ENCODE measurements at regions not wholly inside any gene's neighbourhood (a gene's known extent, or its start where the extent isn't known, plus 50 kb on each side); places are given as distances from the start of the nearest gene placed in this dataset.
"Not testable (repeated sequence)": the region's sequence is repeated elsewhere in the genome, so short reads cannot be mapped to it uniquely, and the experiment has no call there.

- no peak overlapping the region for H3K27ac Mint-ChIP-seq
- no peaks in the 10 kb centered on the region for H3K9me3 Mint-ChIP-seq
- H3K4me3 Mint-ChIP-seq, result no peak overlapping the region
- H3K27me3 Mint-ChIP-seq, result no peaks in the 10 kb centered on the region
- peaks cover 13% of the 10 kb centered on the region for H3K4me1 Mint-ChIP-seq
- no peaks in the 10 kb centered on the region for H3K36me3 Mint-ChIP-seq
Observed at GRCh38 chr5:74400067-74400466, 240.5 kb downstream of the ENC1 start.

- H3K4me3 Mint-ChIP-seq, result no peak overlapping the region
- H3K27ac Mint-ChIP-seq, result no peak overlapping the region
- no peaks in the 10 kb centered on the region for H3K27me3 Mint-ChIP-seq
- H3K36me3 Mint-ChIP-seq, result no peaks in the 10 kb centered on the region
- H3K4me1 Mint-ChIP-seq, result peaks cover 2% of the 10 kb centered on the region
- H3K9me3 Mint-ChIP-seq, result no peaks in the 10 kb centered on the region
Observed at GRCh38 chr5:74396913-74397622, 243.5 kb downstream of the ENC1 start.

- Mint-ChIP-seq H3K4me1 (no peaks in the 10 kb centered on the region), H3K27ac (no peak overlapping the region), H3K9me3 (no peaks in the 10 kb centered on the region), H3K36me3 (no peaks in the 10 kb centered on the region), H3K27me3 (no peaks in the 10 kb centered on the region), H3K4me3 (no peak overlapping the region)
Observed at GRCh38 chr5:74394916-74395880, 245.3 kb downstream of the ENC1 start.

GRCh38 chr5:74394528-74394915 is 246.0 kb downstream of the ENC1 start:
- H3K27me3 Mint-ChIP-seq, result no peaks in the 10 kb centered on the region
- H3K27ac Mint-ChIP-seq, result no peak overlapping the region
- H3K36me3 Mint-ChIP-seq, result no peaks in the 10 kb centered on the region
- no peak overlapping the region for H3K4me3 Mint-ChIP-seq
- H3K9me3 Mint-ChIP-seq, result no peaks in the 10 kb centered on the region
- no peaks in the 10 kb centered on the region for H3K4me1 Mint-ChIP-seq

GRCh38 chr5:74393943-74394342 is 246.6 kb downstream of the ENC1 start:
- no peaks in the 10 kb centered on the region for H3K9me3 Mint-ChIP-seq
- H3K27me3 Mint-ChIP-seq, result no peaks in the 10 kb centered on the region
- no peaks in the 10 kb centered on the region for H3K36me3 Mint-ChIP-seq
- H3K27ac Mint-ChIP-seq, result no peak overlapping the region
- H3K4me1 Mint-ChIP-seq, result no peaks in the 10 kb centered on the region
- H3K4me3 Mint-ChIP-seq, result no peak overlapping the region

- H3K36me3 Mint-ChIP-seq, result no peaks in the 10 kb centered on the region
- no peaks in the 10 kb centered on the region for H3K4me1 Mint-ChIP-seq
- H3K4me3 Mint-ChIP-seq, result no peak overlapping the region
- H3K9me3 Mint-ChIP-seq, result no peaks in the 10 kb centered on the region
- no peaks in the 10 kb centered on the region for H3K27me3 Mint-ChIP-seq
- H3K27ac Mint-ChIP-seq, result no peak overlapping the region
Observed at GRCh38 chr5:74392711-74393351, 247.7 kb downstream of the ENC1 start.

GRCh38 chr5:74391410-74391809 is 249.1 kb downstream of the ENC1 start:
- Mint-ChIP-seq H3K4me1 (no peaks in the 10 kb centered on the region), H3K27me3 (no peaks in the 10 kb centered on the region), H3K4me3 (no peak overlapping the region), H3K27ac (no peak overlapping the region), H3K9me3 (no peaks in the 10 kb centered on the region), H3K36me3 (no peaks in the 10 kb centered on the region)

- Mint-ChIP-seq H3K4me3 (no peak overlapping the region), H3K4me1 (no peaks in the 10 kb centered on the region), H3K36me3 (no peaks in the 10 kb centered on the region), H3K27me3 (no peaks in the 10 kb centered on the region), H3K9me3 (no peaks in the 10 kb centered on the region), H3K27ac (no peak overlapping the region)
Observed at GRCh38 chr5:74390822-74391221, 249.7 kb downstream of the ENC1 start.

- Mint-ChIP-seq H3K4me1 (no peaks in the 10 kb centered on the region), H3K9me3 (no peaks in the 10 kb centered on the region), H3K4me3 (no peak overlapping the region), H3K27ac (no peak overlapping the region), H3K36me3 (no peaks in the 10 kb centered on the region), H3K27me3 (no peaks in the 10 kb centered on the region)
Observed at GRCh38 chr5:74390306-74390637, 250.3 kb downstream of the ENC1 start.

GRCh38 chr5:74389531-74390305 is 250.8 kb downstream of the ENC1 start:
- H3K27me3 Mint-ChIP-seq, result peaks cover 2% of the 10 kb centered on the region
- H3K9me3 Mint-ChIP-seq, result no peaks in the 10 kb centered on the region
- H3K4me1 Mint-ChIP-seq, result no peaks in the 10 kb centered on the region
- no peak overlapping the region for H3K27ac Mint-ChIP-seq
- no peaks in the 10 kb centered on the region for H3K36me3 Mint-ChIP-seq
- no peak overlapping the region for H3K4me3 Mint-ChIP-seq

GRCh38 chr5:74388411-74388810 is 252.1 kb downstream of the ENC1 start:
- not testable (repeated sequence) for H3K36me3 Mint-ChIP-seq, H3K27ac Mint-ChIP-seq, H3K9me3 Mint-ChIP-seq, H3K4me3 Mint-ChIP-seq, H3K27me3 Mint-ChIP-seq, H3K4me1 Mint-ChIP-seq

GRCh38 chr5:74386571-74387334 is 253.8 kb downstream of the ENC1 start:
- no peak overlapping the region for H3K4me3 Mint-ChIP-seq
- H3K36me3 Mint-ChIP-seq, result no peaks in the 10 kb centered on the region
- no peaks in the 10 kb centered on the region for H3K4me1 Mint-ChIP-seq
- no peak overlapping the region for H3K27ac Mint-ChIP-seq
- H3K9me3 Mint-ChIP-seq, result no peaks in the 10 kb centered on the region
- H3K27me3 Mint-ChIP-seq, result peaks cover 2% of the 10 kb centered on the region

GRCh38 chr5:74384851-74385250 is 255.7 kb downstream of the ENC1 start:
- Mint-ChIP-seq H3K4me1 (no peaks in the 10 kb centered on the region), H3K4me3 (no peak overlapping the region)

GRCh38 chr5:74382987-74383593 is 257.4 kb downstream of the ENC1 start:
- no peaks in the 10 kb centered on the region for H3K4me1 Mint-ChIP-seq
- peaks cover 4% of the 10 kb centered on the region for H3K27me3 Mint-ChIP-seq
- no peaks in the 10 kb centered on the region for H3K9me3 Mint-ChIP-seq
- no peak overlapping the region for H3K27ac Mint-ChIP-seq
- no peaks in the 10 kb centered on the region for H3K36me3 Mint-ChIP-seq
- no peak overlapping the region for H3K4me3 Mint-ChIP-seq

More at GRCh38 chr5:74384851-74385250, 255.7 kb downstream of the ENC1 start:
- Mint-ChIP-seq H3K27ac (no peak overlapping the region), H3K36me3 (no peaks in the 10 kb centered on the region), H3K27me3 (peaks cover 2% of the 10 kb centered on the region), H3K9me3 (no peaks in the 10 kb centered on the region)
